Panc1 (cell line): ENCODE measurements at regions not wholly inside any gene's neighbourhood (a gene's known extent, or its start where the extent isn't known, plus 50 kb on each side); places are given as distances from the start of the nearest gene placed in this dataset.

Source experiments
- POLR2AphosphoS5 ChIP-seq: IDR thresholded peaks from 2 replicates; pipeline ENCODE4 v1.6.1; 2012; ENCODE audit warnings: mild to moderate bottlenecking, low read depth, low read length, moderate library complexity
- TF ChIP-seq, protein P1 (sequence below): fragments of 450-650 bp; IDR thresholded peaks from 2 replicates; pipeline ENCODE4 v1.5.1; 2017; ENCODE audit warnings: mild to moderate bottlenecking

DNA sequence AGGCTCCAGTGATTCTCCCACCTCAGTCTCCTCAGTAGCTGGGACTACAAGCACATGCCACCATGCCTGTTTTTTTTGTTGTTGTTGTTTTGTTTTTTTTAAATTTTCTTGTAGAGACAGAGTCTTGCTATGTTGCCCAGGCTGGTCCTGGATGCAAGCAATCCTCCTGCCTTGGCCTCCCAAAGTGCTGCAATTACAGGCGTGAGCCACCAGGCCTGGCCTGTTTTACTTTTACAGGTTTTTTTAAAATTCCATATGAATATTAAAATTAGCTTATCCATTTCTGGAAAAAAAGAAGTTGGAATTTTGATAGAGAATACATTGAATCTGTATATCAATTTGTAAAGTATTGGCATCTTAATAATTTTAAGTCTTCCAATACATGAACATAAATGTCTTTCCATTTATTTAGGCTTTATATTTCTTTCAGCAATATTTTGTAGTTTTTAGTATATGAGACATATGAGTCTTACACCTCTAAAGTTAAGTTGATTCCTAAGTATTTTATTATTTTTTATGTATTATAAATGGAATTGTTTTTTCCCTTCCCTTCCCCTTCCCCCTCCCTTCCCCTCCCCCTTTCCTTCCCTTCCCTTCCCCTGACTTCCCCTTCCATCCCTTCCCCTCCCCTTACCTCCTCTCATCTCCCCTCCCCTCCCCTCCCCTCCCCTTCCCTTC lies 323.5 kb upstream of the SALL1 start:
- TF ChIP-seq, protein P1, sequence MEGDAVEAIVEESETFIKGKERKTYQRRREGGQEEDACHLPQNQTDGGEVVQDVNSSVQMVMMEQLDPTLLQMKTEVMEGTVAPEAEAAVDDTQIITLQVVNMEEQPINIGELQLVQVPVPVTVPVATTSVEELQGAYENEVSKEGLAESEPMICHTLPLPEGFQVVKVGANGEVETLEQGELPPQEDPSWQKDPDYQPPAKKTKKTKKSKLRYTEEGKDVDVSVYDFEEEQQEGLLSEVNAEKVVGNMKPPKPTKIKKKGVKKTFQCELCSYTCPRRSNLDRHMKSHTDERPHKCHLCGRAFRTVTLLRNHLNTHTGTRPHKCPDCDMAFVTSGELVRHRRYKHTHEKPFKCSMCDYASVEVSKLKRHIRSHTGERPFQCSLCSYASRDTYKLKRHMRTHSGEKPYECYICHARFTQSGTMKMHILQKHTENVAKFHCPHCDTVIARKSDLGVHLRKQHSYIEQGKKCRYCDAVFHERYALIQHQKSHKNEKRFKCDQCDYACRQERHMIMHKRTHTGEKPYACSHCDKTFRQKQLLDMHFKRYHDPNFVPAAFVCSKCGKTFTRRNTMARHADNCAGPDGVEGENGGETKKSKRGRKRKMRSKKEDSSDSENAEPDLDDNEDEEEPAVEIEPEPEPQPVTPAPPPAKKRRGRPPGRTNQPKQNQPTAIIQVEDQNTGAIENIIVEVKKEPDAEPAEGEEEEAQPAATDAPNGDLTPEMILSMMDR, result no peak
- TF ChIP-seq POLR2AphosphoS5, result no peak
